SK-N-SH (cell line): ENCODE measurements at regions not wholly inside any gene's neighbourhood (a gene's known extent, or its start where the extent isn't known, plus 50 kb on each side); places are given as distances from the start of the nearest gene placed in this dataset.

ENCODE experiments used
- CTCF ChIA-PET: fragments of 300-600, 350-600 bp; formaldehyde crosslinking; extraction: SDS; loops from one replicate; lab custom pipeline; 2021; lab: Yijun Ruan, JAX
- POLR2A ChIA-PET: fragments of 350-600 bp; sonication (Branson Sonifier 250); formaldehyde crosslinking; extraction: SDS; loops from one replicate; lab custom pipeline; 2020; ENCODE audit warnings: antibody characterized with exemption, inconsistent platforms; lab: Yijun Ruan, JAX
- DNase-seq: peaks from one replicate; pipeline ENCODE4 v3.0.0; 2012
- H2AFZ ChIP-seq: fragments of 200-600 bp; sonication (generic); 2 replicates; pipeline ENCODE4 v1.8.1; 2016; ENCODE audit warnings: antibody characterized with exemption, mild to moderate bottlenecking, low read depth
- H3F3A ChIP-seq: fragments of 200-600 bp; sonication (generic); replicated peaks from 2 replicates; pipeline ENCODE3; 2016; ENCODE audit warnings: antibody characterized with exemption, mild to moderate bottlenecking; ENCODE audit not compliant: insufficient read depth
- H3K27ac ChIP-seq, 2 experiments: fragments of 200-500 bp in 1 of 2; fragments of 200-600 bp in 1 of 2; sonication (Bioruptor generic) in 1 of 2; sonication (generic), shearing (Covaris generic) in 1 of 2; 2 replicates each; pipeline versions ENCODE4 v1.5.1 to v1.6.1; 2014 to 2016; ENCODE audit warnings: low read depth in 2 of 2, inconsistent platforms in 1 of 2, low read length in 1 of 2, mild to moderate bottlenecking in 1 of 2, mixed read lengths in 1 of 2
- H3K27me3 ChIP-seq: fragments of 200-600 bp; sonication (generic), shearing (Covaris generic); 2 replicates; pipeline ENCODE4 v1.6.1; 2016; ENCODE audit warnings: mixed run types; ENCODE audit not compliant: insufficient read depth
- H3K36me3 ChIP-seq, 2 experiments: fragments of 200-500 bp in 1 of 2; fragments of 200-600 bp in 1 of 2; sonication (Bioruptor generic) in 1 of 2; sonication (generic) in 1 of 2; replicated peaks in 1 of 2; 2 replicates each; pipeline versions ENCODE3 to v1.5.1; 2014 to 2016; ENCODE audit warnings: low read length in 1 of 2, mild to moderate bottlenecking in 1 of 2; ENCODE audit not compliant: insufficient read depth in 2 of 2, control insufficient read depth in 1 of 2
- H3K4me1 ChIP-seq, 2 experiments: fragments of 200-500 bp in 1 of 2; fragments of 200-600 bp in 1 of 2; sonication (Bioruptor generic) in 1 of 2; sonication (generic), shearing (Covaris generic) in 1 of 2; 2 replicates each; pipeline versions ENCODE4 v1.5.1 to v1.6.1; 2014 to 2016; ENCODE audit warnings: low read depth in 1 of 2, low read length in 1 of 2, mixed run types in 1 of 2; ENCODE audit not compliant: insufficient read depth in 2 of 2, control insufficient read depth in 1 of 2
- H3K4me2 ChIP-seq: fragments of 200-600 bp; sonication (generic), shearing (Covaris generic); 2 replicates; pipeline ENCODE4 v1.6.1; 2017; ENCODE audit warnings: mixed run types
- H3K4me3 ChIP-seq, 2 experiments: fragments of 200-500 bp in 1 of 2; fragments of 200-600 bp in 1 of 2; sonication (Bioruptor generic) in 1 of 2; sonication (generic), shearing (Covaris generic) in 1 of 2; 2 replicates each; pipeline versions ENCODE4 v1.5.1 to v1.8.1; 2014 to 2016; ENCODE audit warnings: low read depth in 2 of 2, inconsistent platforms in 1 of 2, low read length in 1 of 2, mild to moderate bottlenecking in 1 of 2, mixed read lengths in 1 of 2, moderate library complexity in 1 of 2
- H3K79me2 ChIP-seq: fragments of 200-600 bp; sonication (generic); 2 replicates; pipeline ENCODE4 v1.8.1; 2017; ENCODE audit warnings: mild to moderate bottlenecking; ENCODE audit not compliant: insufficient read depth
- H3K9ac ChIP-seq: fragments of 200-600 bp; sonication (generic); 2 replicates; pipeline ENCODE4 v1.6.1; 2017; ENCODE audit warnings: mixed run types
- H3K9me2 ChIP-seq: fragments of 200-600 bp; sonication (generic); 2 replicates; pipeline ENCODE4 v1.6.1; 2017; ENCODE audit warnings: mixed run types
- H3K9me3 ChIP-seq: fragments of 200-600 bp; sonication (generic); 2 replicates; pipeline ENCODE4 v1.6.1; 2017; ENCODE audit warnings: mixed run types, mild to moderate bottlenecking, moderate library complexity
- H4K20me1 ChIP-seq: fragments of 200-600 bp; sonication (generic); 2 replicates; pipeline ENCODE4 v1.6.1; 2017; ENCODE audit warnings: mild to moderate bottlenecking, mixed run types; ENCODE audit not compliant: insufficient read depth
- CHD2 ChIP-seq: fragments of 150-350 bp; IDR thresholded peaks from 2 replicates; pipeline ENCODE4 v1.6.1; 2018; ENCODE audit warnings: low read length; ENCODE audit not compliant: partially characterized antibody
- ELF1 ChIP-seq: IDR thresholded peaks from 2 replicates; pipeline ENCODE4 v1.4.0; 2012
- EP300 ChIP-seq, 2 experiments: IDR thresholded peaks; 2 replicates each; pipeline versions ENCODE4 v1.4.0 to v1.6.1; 2012; ENCODE audit warnings: borderline replicate concordance in 1 of 2, low read depth in 1 of 2, low read length in 1 of 2
- FOXJ3 ChIP-seq: sonication (generic); formaldehyde crosslinking; IDR thresholded peaks from 2 replicates; pipeline ENCODE4 v1.5.1; 2020; ENCODE audit warnings: mild to moderate bottlenecking, missing genetic modification reagents
- GABPA ChIP-seq: IDR thresholded peaks from 2 replicates; pipeline ENCODE4 v1.4.0; 2012; ENCODE audit warnings: low read depth, mild to moderate bottlenecking
- GATA2 ChIP-seq: sonication (generic); formaldehyde crosslinking; IDR thresholded peaks from 2 replicates; pipeline ENCODE4 v1.5.0; 2020; ENCODE audit warnings: mild to moderate bottlenecking, missing genetic modification reagents
- JUND ChIP-seq: IDR thresholded peaks from 2 replicates; pipeline ENCODE4 v1.4.0; 2012
- MXI1 ChIP-seq: IDR thresholded peaks from 2 replicates; pipeline ENCODE4 v1.6.1; 2012; ENCODE audit warnings: mild to moderate bottlenecking, low read depth, low read length, improper control_type of control experiment
- NFIC ChIP-seq: IDR thresholded peaks from 2 replicates; pipeline ENCODE4 v1.4.0; 2012; ENCODE audit warnings: borderline replicate concordance
- NRF1 ChIP-seq: IDR thresholded peaks from 2 replicates; pipeline ENCODE4 v1.6.1; 2012; ENCODE audit warnings: low read depth, mild to moderate bottlenecking, low read length
- POLR2AphosphoS5 ChIP-seq: IDR thresholded peaks from 2 replicates; pipeline ENCODE4 v1.6.1; 2012; ENCODE audit warnings: low read depth, low read length
- RXRA ChIP-seq: IDR thresholded peaks from 2 replicates; pipeline ENCODE4 v1.4.0; 2012; ENCODE audit warnings: low read depth, mild to moderate bottlenecking, borderline replicate concordance
- SIN3A ChIP-seq: IDR thresholded peaks from 2 replicates; pipeline ENCODE4 v1.6.1; 2012; ENCODE audit warnings: low read depth, mild to moderate bottlenecking, low read length, moderate library complexity, borderline replicate concordance
- SMC3 ChIP-seq: IDR thresholded peaks from 2 replicates; pipeline ENCODE4 v1.6.1; 2012; ENCODE audit warnings: low read depth, low read length, improper control_type of control experiment
- YY1 ChIP-seq: IDR thresholded peaks from 2 replicates; pipeline ENCODE4 v1.4.0; 2012; ENCODE audit warnings: low read depth, mild to moderate bottlenecking
- WGBS: methylation state at CpG from one replicate; pipeline ENCODE4 v1.1.6; 2017; ENCODE audit warnings: low lambda C conversion rate; 5-methylcytosine and 5-hydroxymethylcytosine counted together
- TF ChIP-seq, protein P1 (sequence below): IDR thresholded peaks from 2 replicates; pipeline ENCODE4 v1.4.0; 2012; ENCODE audit warnings: low read depth, borderline replicate concordance
- TF ChIP-seq, protein P2 (sequence below): fragments of 200-600 bp; sonication (generic); IDR thresholded peaks from 2 replicates; pipeline ENCODE4 v1.6.1; 2017; ENCODE audit warnings: antibody characterized with exemption, mild to moderate bottlenecking, moderate library complexity
- TF ChIP-seq, protein P3 (sequence below): IDR thresholded peaks from 2 replicates; pipeline ENCODE4 v1.4.0; 2012; ENCODE audit warnings: low read depth

DNA sequence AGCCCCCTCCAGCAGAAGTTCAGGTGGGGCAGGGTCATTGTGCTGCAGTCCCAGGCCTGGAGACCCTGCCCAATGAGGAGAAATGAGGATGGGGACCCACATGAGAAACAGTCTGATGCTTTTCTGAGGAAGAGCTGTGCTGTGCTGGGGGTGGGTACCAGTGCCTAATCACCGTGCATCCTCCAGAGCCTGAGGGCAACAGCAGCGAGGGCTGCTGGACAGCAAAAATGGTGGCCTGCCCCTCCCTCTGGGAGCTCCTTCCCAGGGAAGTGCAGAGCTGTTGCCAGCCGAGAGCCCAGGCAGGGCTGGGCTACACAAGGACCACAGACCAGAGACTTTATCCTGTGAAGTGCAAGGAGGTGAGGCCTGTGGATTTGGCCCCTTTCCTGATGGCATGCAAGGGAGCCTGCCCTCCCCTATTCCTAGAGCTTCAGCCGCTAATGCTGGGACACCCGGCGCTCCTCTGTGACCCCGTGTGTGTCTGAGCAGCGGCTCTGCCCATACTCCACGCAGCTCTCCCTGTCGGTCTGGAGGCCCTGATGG, 134.8 kb downstream of the DSEL start (continued):
- TF ChIP-seq, protein P1, sequence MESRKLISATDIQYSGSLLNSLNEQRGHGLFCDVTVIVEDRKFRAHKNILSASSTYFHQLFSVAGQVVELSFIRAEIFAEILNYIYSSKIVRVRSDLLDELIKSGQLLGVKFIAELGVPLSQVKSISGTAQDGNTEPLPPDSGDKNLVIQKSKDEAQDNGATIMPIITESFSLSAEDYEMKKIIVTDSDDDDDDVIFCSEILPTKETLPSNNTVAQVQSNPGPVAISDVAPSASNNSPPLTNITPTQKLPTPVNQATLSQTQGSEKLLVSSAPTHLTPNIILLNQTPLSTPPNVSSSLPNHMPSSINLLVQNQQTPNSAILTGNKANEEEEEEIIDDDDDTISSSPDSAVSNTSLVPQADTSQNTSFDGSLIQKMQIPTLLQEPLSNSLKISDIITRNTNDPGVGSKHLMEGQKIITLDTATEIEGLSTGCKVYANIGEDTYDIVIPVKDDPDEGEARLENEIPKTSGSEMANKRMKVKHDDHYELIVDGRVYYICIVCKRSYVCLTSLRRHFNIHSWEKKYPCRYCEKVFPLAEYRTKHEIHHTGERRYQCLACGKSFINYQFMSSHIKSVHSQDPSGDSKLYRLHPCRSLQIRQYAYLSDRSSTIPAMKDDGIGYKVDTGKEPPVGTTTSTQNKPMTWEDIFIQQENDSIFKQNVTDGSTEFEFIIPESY: no peak
- TF ChIP-seq EP300 (IDR thresholded peaks at IDR 0.05; ENCODE audit: borderline replicate concordance in 1 of 2, low read depth in 1 of 2, low read length in 1 of 2) (no peak), SIN3A (no peak), SMC3 (no peak), GATA2 (CRISPR knock-in tag) (no peak), NRF1 (no peak)

DNA sequence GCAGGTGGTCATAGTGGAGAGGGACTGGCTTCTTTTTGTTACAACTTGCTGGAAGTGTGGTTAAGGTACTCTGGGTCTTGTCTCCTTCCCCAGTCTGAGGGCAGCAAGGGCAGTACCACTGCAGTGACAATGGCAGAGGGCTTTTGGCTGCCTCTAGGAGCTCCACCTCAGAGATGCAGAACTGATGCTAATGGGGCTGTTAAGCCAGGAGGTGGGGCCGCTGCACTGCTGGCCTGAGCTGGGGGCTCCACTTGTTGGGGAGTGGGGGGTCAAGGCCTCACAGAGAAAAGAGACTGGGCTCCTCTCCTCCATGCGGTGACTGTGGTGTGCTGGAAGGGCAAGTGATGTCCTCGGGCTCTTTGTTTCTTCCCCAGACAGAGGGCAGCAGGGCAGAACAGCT, 135.7 kb downstream of the DSEL start:
- Histone ChIP-seq H2AFZ (no peak overlapping the region), H3K79me2 (no peaks in the 10 kb centered on the region), H3K4me2 (no peak overlapping the region), H3F3A (no peaks in the 10 kb centered on the region), H3K4me3 (no peak overlapping the region), H3K27me3 (no peaks in the 10 kb centered on the region), H3K27ac (no peak overlapping the region), H3K4me1 (peaks cover 0 to 5% of the 10 kb centered on the region in 2 experiments; a peak in 1 of 4 replicates), H3K9ac (no peak overlapping the region), H4K20me1 (no peaks in the 10 kb centered on the region), H3K9me3 (no peaks in the 10 kb centered on the region), H3K9me2 (no peaks in the 10 kb centered on the region; the same call in 1 of the 2 replicates), H3K36me3 (no peaks in the 10 kb centered on the region)
- POLR2A ChIA-PET: no interaction called here
- no peak for DNase-seq
- TF ChIP-seq MXI1: no peak
- no peak for TF ChIP-seq YY1
- 100% methylated on average over 2 of the region's 3 CpGs for WGBS
- CTCF ChIA-PET: no interaction called here

DNA sequence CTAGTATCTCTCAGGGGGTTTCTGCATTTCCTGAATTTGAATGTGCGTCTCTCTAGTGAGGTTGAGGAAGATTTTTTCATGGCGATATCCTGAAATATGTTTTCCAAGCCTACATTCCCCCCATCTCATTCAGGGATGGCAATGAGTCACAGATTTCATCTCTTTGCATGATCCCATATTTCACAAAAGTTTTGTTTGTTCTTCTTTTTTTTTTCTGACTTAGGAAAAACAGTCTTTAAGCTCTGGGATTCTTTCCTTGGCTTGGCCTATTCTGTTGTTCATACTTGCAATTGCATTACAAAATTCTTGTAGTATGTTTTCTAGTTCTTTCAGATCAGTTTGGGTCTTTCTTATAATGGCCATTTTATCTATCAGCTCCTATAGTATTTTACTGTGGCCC, 136.5 kb downstream of the DSEL start:
- H3K9me3 ChIP-seq: no peaks in the 10 kb centered on the region
- H2AFZ ChIP-seq: no peak overlapping the region
- DNase-seq: no peak
- no peaks in the 10 kb centered on the region for H4K20me1 ChIP-seq
- H3K9ac ChIP-seq: no peak overlapping the region
- no peak overlapping the region for H3K27ac ChIP-seq
- H3K9me2 ChIP-seq: no peaks in the 10 kb centered on the region; the same call in 1 of the 2 replicates
- WGBS: 100% methylated on average over 2 of the region's 2 CpGs
- peaks cover 0 to 5% of the 10 kb centered on the region in 2 experiments; a peak in 1 of 4 replicates for H3K4me1 ChIP-seq
- POLR2A ChIA-PET: no interaction called here
- TF ChIP-seq ELF1 (no peak), EP300 (IDR thresholded peaks at IDR 0.05; ENCODE audit: borderline replicate concordance in 1 of 2, low read depth in 1 of 2, low read length in 1 of 2) (no peak), SIN3A (no peak), RXRA (no peak), JUND (no peak), YY1 (no peak), FOXJ3 (CRISPR knock-in tag) (no peak), NFIC (no peak), GABPA (no peak), CHD2 (no peak), POLR2AphosphoS5 (no peak)
- TF ChIP-seq, protein P2, sequence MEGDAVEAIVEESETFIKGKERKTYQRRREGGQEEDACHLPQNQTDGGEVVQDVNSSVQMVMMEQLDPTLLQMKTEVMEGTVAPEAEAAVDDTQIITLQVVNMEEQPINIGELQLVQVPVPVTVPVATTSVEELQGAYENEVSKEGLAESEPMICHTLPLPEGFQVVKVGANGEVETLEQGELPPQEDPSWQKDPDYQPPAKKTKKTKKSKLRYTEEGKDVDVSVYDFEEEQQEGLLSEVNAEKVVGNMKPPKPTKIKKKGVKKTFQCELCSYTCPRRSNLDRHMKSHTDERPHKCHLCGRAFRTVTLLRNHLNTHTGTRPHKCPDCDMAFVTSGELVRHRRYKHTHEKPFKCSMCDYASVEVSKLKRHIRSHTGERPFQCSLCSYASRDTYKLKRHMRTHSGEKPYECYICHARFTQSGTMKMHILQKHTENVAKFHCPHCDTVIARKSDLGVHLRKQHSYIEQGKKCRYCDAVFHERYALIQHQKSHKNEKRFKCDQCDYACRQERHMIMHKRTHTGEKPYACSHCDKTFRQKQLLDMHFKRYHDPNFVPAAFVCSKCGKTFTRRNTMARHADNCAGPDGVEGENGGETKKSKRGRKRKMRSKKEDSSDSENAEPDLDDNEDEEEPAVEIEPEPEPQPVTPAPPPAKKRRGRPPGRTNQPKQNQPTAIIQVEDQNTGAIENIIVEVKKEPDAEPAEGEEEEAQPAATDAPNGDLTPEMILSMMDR: no peak
- TF ChIP-seq, protein P3, sequence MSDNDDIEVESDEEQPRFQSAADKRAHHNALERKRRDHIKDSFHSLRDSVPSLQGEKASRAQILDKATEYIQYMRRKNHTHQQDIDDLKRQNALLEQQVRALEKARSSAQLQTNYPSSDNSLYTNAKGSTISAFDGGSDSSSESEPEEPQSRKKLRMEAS: no peak
- TF ChIP-seq, protein P1: no peak
- TF ChIP-seq, all 33 proteins: peak for 0
- no peaks in the 10 kb centered on the region for H3F3A ChIP-seq
- H3K79me2 ChIP-seq: no peaks in the 10 kb centered on the region
- H3K4me3 ChIP-seq: no peak overlapping the region
- H3K36me3 ChIP-seq: peaks cover 0 to 3% of the 10 kb centered on the region in 2 experiments
- no peak overlapping the region for H3K4me2 ChIP-seq
- CTCF ChIA-PET: interaction anchor here (1.2 kb wide), 1 partner anchor 15 kb away, joined by 4 read pairs; no protein-coding TSS in a partner anchor
- H3K27me3 ChIP-seq: no peaks in the 10 kb centered on the region
